ENCODE measurements at regions not wholly inside any gene's neighbourhood (a gene's known extent, or its start where the extent isn't known, plus 50 kb on each side); places are given as distances from the start of the nearest gene placed in this dataset.
A peak's percentile ranks its signal among the peaks of the same experiment; 100 is the strongest.

DNA sequence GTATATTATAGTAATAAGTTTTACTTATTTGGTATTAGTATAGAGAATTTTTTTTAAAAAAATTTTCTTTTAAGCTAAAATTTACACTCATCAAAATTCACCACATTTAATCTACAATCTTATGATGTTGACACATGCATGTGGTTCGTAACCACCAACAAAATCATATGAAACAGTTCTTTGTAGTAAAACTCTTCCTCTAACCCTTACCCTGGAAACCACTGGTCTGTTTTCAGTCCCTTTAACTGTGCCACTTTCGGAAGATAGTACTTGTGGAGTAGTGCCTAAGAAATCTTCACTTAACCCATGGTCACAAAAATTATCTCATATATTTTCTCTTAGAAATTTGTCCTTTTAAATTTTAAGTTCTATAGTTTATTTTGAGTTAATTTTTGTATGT, 1498.8 kb downstream of the MAT2B start:
- 80 to 89% (median 82%) methylated on average over 2 of the region's 2 CpGs for WGBS, 5 donors
- Histone ChIP-seq H3K4me1 (no peaks in the 10 kb centered on the region), H3K36me3 (no peaks in the 10 kb centered on the region), H3K27me3 (replicated peaks in 1 of 7) (no peaks in the 10 kb centered on the region), H3K27ac (no peak overlapping the region), H3K4me3 (no peak overlapping the region), H3K9me3 (no peaks in the 10 kb centered on the region)
- TF ChIP-seq, protein P1, sequence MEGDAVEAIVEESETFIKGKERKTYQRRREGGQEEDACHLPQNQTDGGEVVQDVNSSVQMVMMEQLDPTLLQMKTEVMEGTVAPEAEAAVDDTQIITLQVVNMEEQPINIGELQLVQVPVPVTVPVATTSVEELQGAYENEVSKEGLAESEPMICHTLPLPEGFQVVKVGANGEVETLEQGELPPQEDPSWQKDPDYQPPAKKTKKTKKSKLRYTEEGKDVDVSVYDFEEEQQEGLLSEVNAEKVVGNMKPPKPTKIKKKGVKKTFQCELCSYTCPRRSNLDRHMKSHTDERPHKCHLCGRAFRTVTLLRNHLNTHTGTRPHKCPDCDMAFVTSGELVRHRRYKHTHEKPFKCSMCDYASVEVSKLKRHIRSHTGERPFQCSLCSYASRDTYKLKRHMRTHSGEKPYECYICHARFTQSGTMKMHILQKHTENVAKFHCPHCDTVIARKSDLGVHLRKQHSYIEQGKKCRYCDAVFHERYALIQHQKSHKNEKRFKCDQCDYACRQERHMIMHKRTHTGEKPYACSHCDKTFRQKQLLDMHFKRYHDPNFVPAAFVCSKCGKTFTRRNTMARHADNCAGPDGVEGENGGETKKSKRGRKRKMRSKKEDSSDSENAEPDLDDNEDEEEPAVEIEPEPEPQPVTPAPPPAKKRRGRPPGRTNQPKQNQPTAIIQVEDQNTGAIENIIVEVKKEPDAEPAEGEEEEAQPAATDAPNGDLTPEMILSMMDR (IDR thresholded peaks at IDR 0.05 in 8 of 11, conservative IDR thresholded peaks at IDR 0.05 in 3 of 11): no peak
- TF ChIP-seq POLR2A (IDR thresholded peaks at IDR 0.05): no peak
- TF ChIP-seq POLR2AphosphoS5 (IDR thresholded peaks at IDR 0.05): no peak
- no peak for DNase-seq
- intact Hi-C loops (cut with DNase I; ENCODE audit: low total_unique reads): no loop called here

DNA sequence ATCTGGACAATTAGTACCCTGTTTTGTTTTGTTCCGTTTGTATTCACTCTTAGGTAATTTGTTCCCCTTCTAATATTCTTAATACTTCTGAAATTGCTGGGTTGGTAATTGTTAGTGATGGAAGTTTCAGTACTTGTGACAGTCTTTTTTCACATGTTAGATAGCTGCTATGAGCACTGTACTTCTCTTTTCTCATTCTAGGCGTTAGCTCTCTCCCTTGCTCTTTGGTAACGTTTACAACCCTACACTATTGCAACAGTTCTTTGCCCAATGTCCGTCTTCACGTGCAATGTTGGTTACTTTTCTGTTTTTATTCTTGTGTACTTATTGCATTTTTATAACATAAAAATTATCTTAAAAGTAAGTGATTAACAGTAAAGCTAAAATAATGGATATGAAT, 1509.0 kb downstream of the MAT2B start:
- Histone ChIP-seq H3K4me1 (no peaks in the 10 kb centered on the region), H3K4me3 (no peak overlapping the region), H3K36me3 (no peaks in the 10 kb centered on the region), H3K27me3 (replicated peaks in 1 of 7) (no peaks in the 10 kb centered on the region), H3K27ac (peak overlapping the region in 2 of 8 donors; percentile 16 to 29), H3K9me3 (no peaks in the 10 kb centered on the region)
- DNase-seq: no peak
- intact Hi-C loops (cut with DNase I; ENCODE audit: low total_unique reads): no loop called here
- 48 to 82% (median 67%) methylated on average over 5 of the region's 5 CpGs for WGBS, 5 donors
- TF ChIP-seq POLR2AphosphoS5 (IDR thresholded peaks at IDR 0.05) (no peak), POLR2A (IDR thresholded peaks at IDR 0.05) (no peak)
- TF ChIP-seq, protein P1 (IDR thresholded peaks at IDR 0.05 in 8 of 11, conservative IDR thresholded peaks at IDR 0.05 in 3 of 11): no peak

GRCh38 chr5:165015126-165015525, 1509.7 kb downstream of the MAT2B start:
- intact Hi-C loops (cut with DNase I; ENCODE audit: low total_unique reads): no loop called here
- WGBS, 5 donors: 64 to 79% (median 66%) methylated on average over 2 of the region's 2 CpGs
- Histone ChIP-seq H3K4me3 (no peak overlapping the region), H3K36me3 (no peaks in the 10 kb centered on the region), H3K27me3 (replicated peaks in 1 of 7) (no peaks in the 10 kb centered on the region), H3K4me1 (no peaks in the 10 kb centered on the region), H3K9me3 (no peaks in the 10 kb centered on the region), H3K27ac (peak overlapping the region in 2 of 8 donors; percentile 5 to 16)
- DNase-seq: no peak
- TF ChIP-seq POLR2A (IDR thresholded peaks at IDR 0.05) (no peak), POLR2AphosphoS5 (IDR thresholded peaks at IDR 0.05) (no peak)
- TF ChIP-seq, protein P1 (IDR thresholded peaks at IDR 0.05 in 8 of 11, conservative IDR thresholded peaks at IDR 0.05 in 3 of 11): no peak

GRCh38 chr5:165015547-165015946, 1510.1 kb downstream of the MAT2B start:
- Histone ChIP-seq H3K27ac (peak overlapping the region in 2 of 8 donors; percentile 5 to 16), H3K27me3 (replicated peaks in 1 of 7) (no peaks in the 10 kb centered on the region), H3K4me1 (no peaks in the 10 kb centered on the region), H3K4me3 (no peak overlapping the region), H3K9me3 (no peaks in the 10 kb centered on the region), H3K36me3 (no peaks in the 10 kb centered on the region)
- DNase-seq: no peak
- TF ChIP-seq, protein P1 (IDR thresholded peaks at IDR 0.05 in 8 of 11, conservative IDR thresholded peaks at IDR 0.05 in 3 of 11): no peak
- TF ChIP-seq POLR2AphosphoS5 (IDR thresholded peaks at IDR 0.05): no peak
- TF ChIP-seq POLR2A (IDR thresholded peaks at IDR 0.05): no peak
- 27 to 75% (median 47%) methylated on average over 4 of the region's 4 CpGs for WGBS, 5 donors
- intact Hi-C loops (cut with DNase I; ENCODE audit: low total_unique reads): no loop called here
